ENCODE measurements at regions not wholly inside any gene's neighbourhood (a gene's known extent, or its start where the extent isn't known, plus 50 kb on each side); places are given as distances from the start of the nearest gene placed in this dataset.

DNA sequence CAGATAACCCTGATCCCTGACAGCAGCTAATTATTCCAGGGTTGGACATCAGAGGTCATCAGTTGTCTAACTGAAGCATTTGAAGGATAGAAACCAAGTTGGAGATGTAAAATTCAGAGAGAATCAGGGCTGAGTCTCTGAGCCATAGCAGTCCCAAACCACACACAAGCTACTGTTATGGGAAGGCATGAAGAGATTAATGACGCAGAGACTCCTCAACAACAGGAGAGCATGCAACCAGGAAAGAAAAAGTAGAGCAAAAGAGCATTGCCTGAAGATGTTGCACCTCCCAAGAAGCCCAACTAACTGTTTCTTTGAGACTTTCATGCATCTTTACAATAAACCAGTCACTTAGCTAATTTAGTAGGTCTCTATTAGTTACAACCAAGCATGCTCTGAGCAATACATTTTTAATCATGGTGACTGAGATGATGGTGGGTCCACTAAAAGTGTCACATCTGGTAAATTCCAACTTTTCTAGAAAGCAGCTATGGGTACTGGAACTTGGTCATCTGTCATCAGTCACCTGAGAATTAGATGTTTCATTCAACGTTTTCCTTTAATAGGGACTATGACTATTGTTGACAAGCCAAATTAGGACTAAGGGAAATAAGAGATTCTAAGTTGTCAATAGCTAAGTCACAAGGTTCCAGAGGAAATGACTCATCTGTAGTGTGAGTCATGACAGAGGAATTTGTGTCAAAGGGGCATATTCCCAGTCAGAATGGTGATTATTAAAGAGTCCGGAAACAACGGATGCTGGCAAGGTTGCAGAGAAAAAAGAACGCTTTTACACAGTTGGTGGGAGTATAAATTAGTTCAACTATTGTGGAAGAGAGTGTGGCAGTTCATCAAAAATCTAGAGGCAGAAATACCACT lies 239.8 kb downstream of the CHD9NB start:
- no peak for DNase-seq
- in situ Hi-C loops (cut with MboI; ENCODE audit: low pct_unique_long_range_greater_than_20kb, low sequenced_read_pairs) = no loop called here

GRCh38 chr16:52805559-52806168 lies 247.0 kb downstream of the CHD9NB start:
- no peak for DNase-seq
- in situ Hi-C loops (cut with MboI; ENCODE audit: low pct_unique_long_range_greater_than_20kb, low sequenced_read_pairs) = no loop called here

GRCh38 chr16:52800432-52800831 lies 252.3 kb downstream of the CHD9NB start:
- in situ Hi-C loops (cut with MboI; ENCODE audit: low pct_unique_long_range_greater_than_20kb, low sequenced_read_pairs) = no loop called here
- no peak for DNase-seq

GRCh38 chr16:52799149-52799548 lies 252.2 kb upstream of the TOX3 start:
- DNase-seq = no peak
- in situ Hi-C loops (cut with MboI; ENCODE audit: low pct_unique_long_range_greater_than_20kb, low sequenced_read_pairs) = no loop called here

GRCh38 chr16:52787709-52788108 lies 240.8 kb upstream of the TOX3 start:
- in situ Hi-C loops (cut with MboI; ENCODE audit: low pct_unique_long_range_greater_than_20kb, low sequenced_read_pairs) = no loop called here
- DNase-seq = no peak

DNA sequence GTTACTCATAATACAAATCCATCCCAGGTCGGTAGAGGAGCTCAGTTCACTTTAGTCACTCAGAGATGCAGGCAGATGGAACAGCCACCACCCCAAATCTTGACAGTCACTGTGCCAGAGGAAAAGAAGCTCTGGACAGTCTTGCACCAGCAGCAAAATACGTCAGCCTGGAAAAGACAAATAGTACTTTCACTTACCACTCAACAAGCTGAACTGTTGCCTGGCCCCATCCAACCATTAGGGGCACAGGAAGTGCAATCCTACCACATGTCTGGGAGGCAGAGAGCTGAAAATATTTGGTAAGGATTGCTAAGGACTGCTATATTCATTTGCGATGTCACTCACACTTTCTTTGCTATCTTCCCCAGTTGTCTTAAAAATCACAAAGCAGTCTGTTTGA lies 239.1 kb upstream of the TOX3 start:
- in situ Hi-C loops (cut with MboI; ENCODE audit: low pct_unique_long_range_greater_than_20kb, low sequenced_read_pairs) = no loop called here

DNA sequence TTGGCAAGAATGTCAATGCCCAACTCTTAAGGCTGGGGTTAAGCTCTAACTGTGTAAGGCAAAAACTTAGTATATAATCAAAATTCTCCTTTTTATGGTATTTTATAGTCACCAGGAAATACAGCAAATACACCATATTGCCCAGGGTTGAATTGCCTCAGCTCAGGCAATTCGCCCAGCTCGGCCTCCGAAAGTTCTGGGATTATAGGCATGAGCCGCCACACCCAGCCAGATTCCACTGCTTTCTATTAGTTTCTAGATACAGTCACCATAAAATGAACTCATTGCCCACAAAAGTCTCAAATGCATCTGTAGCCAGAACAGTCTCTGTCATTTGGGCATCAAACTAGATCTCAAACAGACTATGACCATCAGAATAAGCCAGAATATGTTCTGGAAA lies 238.7 kb upstream of the TOX3 start:
- in situ Hi-C loops (cut with MboI; ENCODE audit: low pct_unique_long_range_greater_than_20kb, low sequenced_read_pairs) = no loop called here
- no peak for DNase-seq

More for the DNA sequence above, 239.1 kb upstream of the TOX3 start:
- DNase-seq = no peak

- DNase-seq = no peak
- in situ Hi-C loops (cut with MboI; ENCODE audit: low pct_unique_long_range_greater_than_20kb, low sequenced_read_pairs) = no loop called here
These were observed 236.7 kb upstream of the TOX3 start for GRCh38 chr16:52783616-52784015.

DNA sequence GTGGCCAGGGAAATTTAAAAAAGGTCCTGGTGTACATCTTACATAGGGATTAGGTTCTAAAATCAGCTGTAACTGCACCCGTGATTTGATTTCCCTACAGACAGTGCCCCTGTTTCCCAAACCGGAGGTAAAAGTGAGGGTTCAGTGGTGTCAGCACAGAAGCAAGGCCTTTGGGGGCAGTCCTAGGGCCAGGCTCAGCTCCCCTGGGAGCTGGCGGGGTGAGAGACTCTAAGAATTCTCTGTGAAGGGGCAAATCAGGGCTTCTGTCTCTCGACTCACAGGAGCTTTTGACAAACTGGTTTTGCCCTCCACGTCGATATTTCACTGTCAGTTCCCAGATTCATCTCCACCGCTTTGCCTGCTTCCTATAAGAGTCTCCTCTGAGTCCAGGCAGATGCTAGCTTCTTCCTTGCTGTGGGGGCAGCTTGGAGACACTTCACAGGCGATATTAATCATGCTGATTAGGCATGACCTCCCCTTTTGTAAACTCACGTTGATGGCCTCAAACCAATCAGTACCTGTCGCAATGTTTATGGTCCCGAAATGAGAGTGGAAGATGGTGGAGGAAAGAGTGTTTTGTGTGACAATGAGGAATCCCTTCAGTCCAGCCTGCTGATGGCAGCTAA lies 234.2 kb upstream of the TOX3 start:
- in situ Hi-C loops (cut with MboI; ENCODE audit: low pct_unique_long_range_greater_than_20kb, low sequenced_read_pairs) = no loop called here
- no peak for DNase-seq

DNA sequence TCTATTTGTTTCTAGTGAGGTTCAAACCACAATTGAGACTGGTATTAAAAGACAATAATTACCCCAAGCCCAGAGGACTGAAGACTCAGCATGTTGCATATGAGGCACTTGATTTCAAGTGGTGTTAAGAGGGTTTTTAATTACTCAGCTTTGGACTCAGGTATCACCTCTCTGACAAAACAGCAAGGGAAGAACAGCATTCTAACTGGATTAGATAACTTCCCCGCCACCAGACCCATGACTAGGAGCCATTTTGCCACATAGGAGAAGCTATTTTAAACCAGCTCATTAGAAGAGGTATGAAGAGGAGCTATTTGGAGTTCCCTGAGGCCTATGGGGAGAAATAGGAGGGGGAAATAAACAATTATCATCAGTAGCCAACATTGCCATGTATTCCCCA lies 226.1 kb upstream of the TOX3 start:
- no peak for DNase-seq
- in situ Hi-C loops (cut with MboI; ENCODE audit: low pct_unique_long_range_greater_than_20kb, low sequenced_read_pairs) = no loop called here

GRCh38 chr16:52770828-52771227 lies 223.9 kb upstream of the TOX3 start:
- no peak for DNase-seq
- in situ Hi-C loops (cut with MboI; ENCODE audit: low pct_unique_long_range_greater_than_20kb, low sequenced_read_pairs) = no loop called here

DNA sequence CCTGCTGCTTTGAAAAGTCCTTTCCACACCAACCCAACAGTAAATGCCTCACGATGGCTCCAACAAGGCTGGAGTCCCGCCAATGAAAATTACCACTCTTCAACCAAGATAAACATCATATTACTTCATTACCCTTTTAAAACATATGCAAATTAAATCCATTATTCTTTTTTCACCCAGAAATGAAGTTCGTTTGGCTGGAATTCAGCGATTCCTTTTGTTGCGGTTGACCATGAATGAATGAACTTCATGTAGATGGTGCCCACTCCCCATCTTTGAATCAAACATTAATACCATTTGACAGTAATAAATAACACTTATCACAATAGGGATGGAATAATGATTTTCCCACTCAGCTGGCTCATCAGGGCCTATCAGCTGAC lies 211.5 kb upstream of the TOX3 start:
- DNase-seq = no peak
- in situ Hi-C loops (cut with MboI; ENCODE audit: low pct_unique_long_range_greater_than_20kb, low sequenced_read_pairs) = no loop called here

GRCh38 chr16:52757746-52758472 lies 211.0 kb upstream of the TOX3 start:
- in situ Hi-C loops (cut with MboI; ENCODE audit: low pct_unique_long_range_greater_than_20kb, low sequenced_read_pairs) = no loop called here
- DNase-seq = no peak

DNA sequence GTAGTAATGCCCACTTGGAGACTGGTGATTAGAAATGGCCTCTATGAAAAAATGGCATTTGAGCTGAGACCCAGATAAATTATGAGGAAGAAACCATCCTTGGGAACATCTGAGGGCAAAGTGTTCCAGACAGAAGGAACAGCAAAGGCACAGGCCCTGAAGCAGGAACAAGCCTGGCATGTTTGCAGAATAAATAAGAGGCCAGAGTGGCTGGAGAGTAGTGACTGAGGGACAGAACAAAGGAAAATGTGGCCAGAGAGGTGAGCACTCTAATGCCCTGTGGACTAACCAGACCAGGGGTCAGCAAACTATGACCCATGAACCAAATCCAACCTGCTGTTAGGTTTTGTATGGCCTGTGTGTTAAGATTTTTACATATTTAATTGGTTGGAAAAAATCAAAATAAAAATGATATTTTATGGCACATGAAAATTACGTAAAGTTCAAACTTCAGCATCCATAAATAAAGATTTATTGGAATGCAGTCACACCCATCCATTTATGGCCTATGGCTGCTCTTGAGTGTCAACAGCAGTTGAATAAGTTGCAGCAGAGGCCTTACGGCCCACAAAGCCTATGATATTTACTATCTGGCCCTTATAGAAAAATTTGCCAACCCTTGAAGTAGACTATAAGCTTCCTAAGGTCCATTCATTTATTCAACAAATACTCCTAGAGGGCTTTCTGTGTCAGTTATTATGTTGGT lies 210.0 kb upstream of the TOX3 start:
- in situ Hi-C loops (cut with MboI; ENCODE audit: low pct_unique_long_range_greater_than_20kb, low sequenced_read_pairs) = no loop called here
- no peak for DNase-seq

- DNase-seq = no peak
- in situ Hi-C loops (cut with MboI; ENCODE audit: low pct_unique_long_range_greater_than_20kb, low sequenced_read_pairs) = no loop called here
These were observed 208.5 kb upstream of the TOX3 start for GRCh38 chr16:52755396-52755795.

DNA sequence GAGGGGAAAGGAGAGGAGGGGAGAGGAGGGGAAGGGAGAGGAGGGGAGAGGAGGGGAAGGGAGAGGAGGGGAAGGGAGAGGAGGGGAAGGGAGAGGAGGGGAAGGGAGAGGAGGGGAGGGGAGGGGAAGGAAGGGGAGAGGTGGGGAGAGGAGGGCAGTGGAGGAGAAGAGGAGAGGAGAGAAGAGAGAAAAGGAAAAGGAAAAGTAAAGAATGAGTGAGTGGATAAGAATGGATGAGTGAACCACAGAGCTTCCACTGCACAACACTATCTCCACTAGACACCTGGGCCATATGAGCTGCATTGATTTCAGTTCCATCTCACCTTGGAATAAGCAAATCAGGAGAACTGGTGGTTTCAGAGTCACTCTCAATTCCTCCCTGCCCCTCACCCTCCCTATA lies 204.1 kb upstream of the TOX3 start:
- in situ Hi-C loops (cut with MboI; ENCODE audit: low pct_unique_long_range_greater_than_20kb, low sequenced_read_pairs) = no loop called here
- no peak for DNase-seq

DNA sequence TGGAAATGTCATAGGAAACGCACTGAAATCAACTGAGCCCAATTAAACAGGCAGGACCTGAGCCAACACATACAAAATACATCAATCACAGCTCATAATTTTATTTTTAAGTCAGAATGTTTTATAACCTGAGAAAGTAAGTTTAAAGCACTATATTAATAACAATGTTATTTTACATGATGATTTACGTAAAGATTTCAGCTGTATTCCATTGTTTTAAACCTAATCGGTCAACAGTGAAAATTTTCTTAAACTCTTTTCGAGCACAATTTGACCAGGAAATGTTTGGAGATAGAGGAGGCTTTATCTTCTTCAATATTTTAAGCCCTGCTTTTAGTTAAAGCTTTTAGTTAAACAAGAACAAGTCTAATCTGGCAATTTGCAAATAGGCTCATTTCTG lies 201.8 kb upstream of the TOX3 start:
- in situ Hi-C loops (cut with MboI; ENCODE audit: low pct_unique_long_range_greater_than_20kb, low sequenced_read_pairs) = no loop called here
- no peak for DNase-seq

- in situ Hi-C loops (cut with MboI; ENCODE audit: low pct_unique_long_range_greater_than_20kb, low sequenced_read_pairs) = no loop called here
These were observed 200.2 kb upstream of the TOX3 start for GRCh38 chr16:52747088-52747595.

DNA sequence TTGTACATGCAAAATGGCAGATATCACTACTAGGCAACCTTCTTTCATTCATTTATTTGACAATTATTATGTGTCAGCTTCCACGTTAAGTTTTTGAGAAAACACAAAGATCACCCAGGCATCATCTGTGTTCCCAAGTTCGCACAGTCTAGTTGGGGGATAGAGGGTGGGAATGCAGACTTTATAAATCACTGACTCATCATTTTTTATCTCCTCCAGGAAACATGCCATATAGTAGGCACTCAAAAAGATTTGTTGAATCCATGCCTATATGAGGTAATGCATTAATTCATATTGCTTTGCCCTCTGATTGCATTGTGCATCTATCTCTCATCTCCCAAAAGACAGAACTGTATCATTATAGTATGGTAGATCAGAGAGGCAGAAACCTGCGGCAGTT lies 196.8 kb upstream of the TOX3 start:
- in situ Hi-C loops (cut with MboI; ENCODE audit: low pct_unique_long_range_greater_than_20kb, low sequenced_read_pairs) = no loop called here
- no peak for DNase-seq

More at GRCh38 chr16:52747088-52747595, 200.2 kb upstream of the TOX3 start:
- DNase-seq = no peak
